T-cell (primary cell): ENCODE measurements at regions not wholly inside any gene's neighbourhood (a gene's known extent, or its start where the extent isn't known, plus 50 kb on each side); places are given as distances from the start of the nearest gene placed in this dataset.

Experiments
- ATAC-seq, 4 experiments: fragments of 200-7000 bp in 3 of 4; fragments of 150-1000 bp in 1 of 4; cut with Tn5 transposase; replicated peaks in 1 of 4; 1 replicate in 3 of 4; 2 replicates in 1 of 4; pipeline ENCODE4 v1.10.0; 2021; ENCODE audit warnings: moderate library complexity in 3 of 4, mild to moderate bottlenecking in 2 of 4, moderate number of reproducible peaks in 1 of 4
- CTCF ChIA-PET, 2 donors: fragments of 300-600 bp; sonication (Branson Sonifier 250); formaldehyde crosslinking; loops; one replicate each; lab custom pipeline; 2022; ENCODE audit warnings: antibody characterized with exemption in 2 of 2; lab: Charles Lee
- POLR2A ChIA-PET, 2 donors: fragments of 300-600 bp; sonication (Branson Sonifier 250); formaldehyde crosslinking; loops; one replicate each; lab custom pipeline; 2022; ENCODE audit warnings: antibody characterized with exemption in 2 of 2; lab: Charles Lee
- DNase-seq, 35 experiments: peaks; one replicate each; pipeline versions ENCODE4 v3.0.0 to v3.0.0-alpha.2; 2013 to 2023
- H3K27ac ChIP-seq: one replicate; pipeline ENCODE4 v1.5.1; 2013; ENCODE audit warnings: low read length
- H3K27me3 ChIP-seq, 2 experiments: replicated peaks in 1 of 2; 1 replicate in 1 of 2; 2 replicates in 1 of 2; pipeline versions ENCODE4 v1.6.1 to v1.7.0; 2013; ENCODE audit warnings: low read length in 1 of 2, mixed read lengths in 1 of 2; ENCODE audit not compliant: control insufficient read depth in 2 of 2, insufficient read depth in 2 of 2; ENCODE audit errors: extremely low read depth in 1 of 2
- H3K36me3 ChIP-seq, 2 donors: 1 replicate in 1 of 2; 2 replicates in 1 of 2; pipeline versions ENCODE4 v1.6.1 to v1.7.0; 2013; ENCODE audit warnings: low read length in 1 of 2; ENCODE audit not compliant: control insufficient read depth in 2 of 2, insufficient read depth in 1 of 2; ENCODE audit errors: extremely low read depth in 1 of 2
- H3K4me1 ChIP-seq, 2 experiments: 1 replicate in 1 of 2; 2 replicates in 1 of 2; pipeline versions ENCODE4 v1.6.1 to v1.7.0; 2013; ENCODE audit warnings: low read length in 2 of 2, mixed read lengths in 1 of 2; ENCODE audit not compliant: insufficient read depth in 2 of 2, control insufficient read depth in 1 of 2; ENCODE audit errors: extremely low read depth in 1 of 2
- H3K4me3 ChIP-seq, 2 donors: 1 replicate in 1 of 2; 2 replicates in 1 of 2; pipeline versions ENCODE4 v1.5.1 to v1.7.0; 2013; ENCODE audit warnings: mild to moderate bottlenecking in 2 of 2, low read length in 1 of 2, moderate library complexity in 1 of 2; ENCODE audit not compliant: control insufficient read depth in 1 of 2; ENCODE audit errors: extremely low read depth in 1 of 2
- H3K9me3 ChIP-seq: 2 replicates; pipeline ENCODE4 v1.7.0; 2013
- H3K27ac Mint-ChIP-seq, 2 donors: one replicate each; pipeline ENCODE4 v1.8.0; 2020 to 2021; ENCODE audit warnings: mild to moderate bottlenecking in 2 of 2, mixed read lengths in 2 of 2
- H3K27me3 Mint-ChIP-seq, 2 donors: one replicate each; pipeline ENCODE4 v1.8.0; 2021 to 2022; ENCODE audit warnings: mixed read lengths in 2 of 2
- H3K36me3 Mint-ChIP-seq: one replicate; pipeline ENCODE4 v1.8.0; 2021; ENCODE audit warnings: mixed read lengths
- H3K4me1 Mint-ChIP-seq, 3 donors: one replicate each; pipeline ENCODE4 v1.8.0; 2020 to 2022; ENCODE audit warnings: mixed read lengths in 3 of 3, mild to moderate bottlenecking in 1 of 3
- H3K4me3 Mint-ChIP-seq, 3 donors: one replicate each; pipeline ENCODE4 v1.8.0; 2020 to 2022; ENCODE audit warnings: mild to moderate bottlenecking in 3 of 3, mixed read lengths in 3 of 3, moderate library complexity in 3 of 3
- H3K9me3 Mint-ChIP-seq, 3 donors: one replicate each; pipeline ENCODE4 v1.8.0; 2020 to 2022; ENCODE audit warnings: mixed read lengths in 3 of 3
- WGBS: methylation state at CpG from one replicate; pipeline ENCODE4 v1.1.5; 2013; ENCODE audit warnings: missing lambda C conversion rate; ENCODE audit not compliant: insufficient coverage; 5-methylcytosine and 5-hydroxymethylcytosine counted together

DNA sequence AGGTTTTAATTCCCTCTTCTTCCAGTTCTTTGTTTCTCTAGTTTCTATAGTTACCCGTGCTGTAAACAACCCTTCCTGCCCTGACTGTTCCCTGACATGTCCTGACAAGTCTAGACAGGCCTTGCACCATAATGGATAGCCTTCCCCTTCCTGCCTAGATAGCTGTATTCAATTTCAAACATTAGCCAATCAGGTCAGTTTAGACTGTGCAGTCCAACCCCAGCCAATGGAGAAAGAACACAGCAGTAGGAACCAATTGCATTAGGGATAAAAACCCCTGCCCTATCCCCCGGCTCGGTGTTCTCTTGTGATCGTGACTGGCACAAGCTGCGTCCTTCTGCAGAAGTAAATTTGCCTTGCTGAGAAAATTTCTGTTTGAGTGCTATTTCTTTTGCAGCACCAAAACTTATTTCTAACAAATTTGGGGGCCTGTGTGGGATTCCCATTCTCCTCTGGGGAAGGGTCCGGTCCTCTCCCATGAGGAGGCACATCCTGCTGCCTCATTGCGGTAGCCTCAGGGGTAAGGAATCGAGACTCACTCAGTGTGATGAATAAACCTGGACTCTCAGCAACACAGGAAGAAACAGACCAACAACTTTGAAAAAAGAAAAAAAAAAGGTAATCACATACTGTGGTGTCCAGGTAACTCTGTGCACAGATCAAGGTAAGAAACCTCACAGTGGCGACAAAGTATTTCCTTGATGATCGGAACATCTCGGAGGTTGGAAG, 248.7 kb upstream of the ECI2 start:
- H3K36me3 Mint-ChIP-seq = no peaks in the 10 kb centered on the region
- ATAC-seq (no peak), DNase-seq (no peak)
- ChIA-PET POLR2A (no interaction called here), CTCF (no interaction called here)
- Histone ChIP-seq H3K9me3 (no peaks in the 10 kb centered on the region), H3K27me3 (peaks cover 0 to 3% of the 10 kb centered on the region in 2 experiments), H3K4me1 (no peaks in the 10 kb centered on the region), H3K4me3 (no peak overlapping the region), H3K27ac (no peak overlapping the region), H3K36me3 (no peaks in the 10 kb centered on the region)
- peaks cover 15 to 38% (median 29%) of the 10 kb centered on the region in 3 donors for H3K9me3 Mint-ChIP-seq
- H3K4me3 Mint-ChIP-seq = no peak overlapping the region
- 98% methylated on average over 3 of the region's 11 CpGs for WGBS
- H3K27ac Mint-ChIP-seq = no peak overlapping the region
- no peaks in the 10 kb centered on the region for H3K4me1 Mint-ChIP-seq
- peaks cover 3 to 27% of the 10 kb centered on the region in 2 donors for H3K27me3 Mint-ChIP-seq

DNA sequence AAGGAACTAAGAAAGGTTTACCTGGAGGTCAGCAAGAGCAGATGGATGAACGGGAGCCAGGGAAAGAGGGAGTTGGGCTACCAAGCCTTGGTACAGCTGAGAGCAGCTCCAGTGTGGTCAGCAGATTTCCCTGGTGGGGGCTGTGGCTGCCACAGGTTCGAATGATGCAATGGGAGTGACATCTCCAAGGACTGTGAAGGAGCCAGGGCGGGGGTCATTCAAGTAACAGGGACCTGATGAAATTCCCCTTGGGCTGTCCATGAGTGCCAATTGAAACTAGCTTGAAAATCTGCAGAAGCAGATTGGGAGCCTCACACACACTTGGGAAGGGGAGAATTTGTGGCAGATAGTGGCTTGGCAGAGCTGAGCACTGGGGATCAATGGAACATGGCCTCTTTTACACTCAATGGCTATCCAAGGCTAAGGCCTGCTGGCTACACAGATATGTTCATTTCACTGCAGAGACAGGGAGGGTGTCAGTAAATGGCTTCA, 247.0 kb upstream of the ECI2 start:
- Histone ChIP-seq H3K4me1 (no peaks in the 10 kb centered on the region), H3K36me3 (no peaks in the 10 kb centered on the region), H3K4me3 (no peak overlapping the region), H3K9me3 (no peaks in the 10 kb centered on the region), H3K27ac (no peak overlapping the region), H3K27me3 (peaks cover 0 to 3% of the 10 kb centered on the region in 2 experiments)
- Mint-ChIP-seq H3K36me3 (no peaks in the 10 kb centered on the region), H3K4me3 (no peak overlapping the region), H3K9me3 (peaks cover 15 to 38% (median 29%) of the 10 kb centered on the region in 3 donors), H3K27me3 (peaks cover 3 to 29% of the 10 kb centered on the region in 2 donors), H3K4me1 (no peaks in the 10 kb centered on the region), H3K27ac (no peak overlapping the region)
- ATAC-seq = no peak
- DNase-seq = no peak
- 47% methylated on average over 3 of the region's 3 CpGs for WGBS
- ChIA-PET POLR2A (no interaction called here), CTCF (no interaction called here)

- Mint-ChIP-seq H3K27ac (no peak overlapping the region), H3K4me3 (no peak overlapping the region)
- WGBS = 73% methylated on average over 4 of the region's 4 CpGs
Observed at GRCh38 chr6:4381381-4381780, 246.0 kb upstream of the ECI2 start.

GRCh38 chr6:4380881-4381281, 245.5 kb upstream of the ECI2 start:
- peaks cover 3 to 24% of the 10 kb centered on the region in 2 donors for H3K27me3 Mint-ChIP-seq
- 38% methylated on average over 4 of the region's 7 CpGs for WGBS
- ChIA-PET CTCF (no interaction called here), POLR2A (no interaction called here)
- no peak overlapping the region for H3K4me3 ChIP-seq
- H3K4me1 ChIP-seq = no peaks in the 10 kb centered on the region
- no peak for ATAC-seq
- no peak for DNase-seq
- no peak overlapping the region for H3K27ac ChIP-seq
- H3K9me3 ChIP-seq = no peaks in the 10 kb centered on the region
- no peaks in the 10 kb centered on the region for H3K4me1 Mint-ChIP-seq
- H3K4me3 Mint-ChIP-seq = no peak overlapping the region
- no peaks in the 10 kb centered on the region for H3K36me3 ChIP-seq
- H3K27me3 ChIP-seq = peaks cover 0 to 7% of the 10 kb centered on the region in 2 experiments
- H3K9me3 Mint-ChIP-seq = peaks cover 15 to 35% (median 29%) of the 10 kb centered on the region in 3 donors
- H3K36me3 Mint-ChIP-seq = no peaks in the 10 kb centered on the region
- H3K27ac Mint-ChIP-seq = no peak overlapping the region

More at GRCh38 chr6:4381381-4381780, 246.0 kb upstream of the ECI2 start:
- H3K36me3 ChIP-seq = no peaks in the 10 kb centered on the region
- POLR2A ChIA-PET = no interaction called here
- no peak for ATAC-seq
- no peak for DNase-seq
- Mint-ChIP-seq H3K9me3 (peaks cover 15 to 38% (median 29%) of the 10 kb centered on the region in 3 donors), H3K36me3 (no peaks in the 10 kb centered on the region), H3K27me3 (peaks cover 3 to 27% of the 10 kb centered on the region in 2 donors), H3K4me1 (no peaks in the 10 kb centered on the region)
- H3K27ac ChIP-seq = no peak overlapping the region
- H3K27me3 ChIP-seq = peaks cover 0 to 7% of the 10 kb centered on the region in 2 experiments
- CTCF ChIA-PET = no interaction called here
- H3K9me3 ChIP-seq = no peaks in the 10 kb centered on the region
- H3K4me3 ChIP-seq = no peak overlapping the region
- no peaks in the 10 kb centered on the region for H3K4me1 ChIP-seq

DNA sequence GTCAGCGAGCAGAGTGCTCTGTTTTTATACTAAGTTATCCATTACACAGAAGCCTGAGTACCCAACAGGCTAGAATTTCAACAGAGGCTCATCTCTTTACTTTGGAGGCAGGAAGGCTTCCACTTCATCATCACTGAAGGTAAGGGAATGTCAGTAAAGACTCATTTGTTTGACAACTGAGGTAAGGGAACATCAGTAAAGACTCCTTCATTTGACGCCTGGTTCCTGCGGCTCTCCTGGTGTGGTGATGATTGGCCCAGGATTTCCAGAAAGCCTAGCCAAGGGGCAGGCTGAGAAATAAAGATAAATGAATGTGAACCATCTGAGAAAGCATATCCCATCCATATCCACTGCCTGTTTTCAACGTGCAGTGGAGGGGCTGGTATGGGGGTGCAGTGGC, 244.6 kb upstream of the ECI2 start:
- H3K4me1 ChIP-seq = no peaks in the 10 kb centered on the region
- ChIA-PET POLR2A (no interaction called here), CTCF (no interaction called here)
- Mint-ChIP-seq H3K4me3 (no peak overlapping the region), H3K27ac (no peak overlapping the region), H3K27me3 (peaks cover 3 to 24% of the 10 kb centered on the region in 2 donors), H3K36me3 (no peaks in the 10 kb centered on the region), H3K9me3 (peaks cover 15 to 29% (median 28%) of the 10 kb centered on the region in 3 donors), H3K4me1 (no peaks in the 10 kb centered on the region)
- H3K27ac ChIP-seq = no peak overlapping the region
- ATAC-seq (no peak), DNase-seq (no peak)
- 100% methylated on average over 2 of the region's 4 CpGs for WGBS
- no peaks in the 10 kb centered on the region for H3K36me3 ChIP-seq
- peaks cover 0 to 7% of the 10 kb centered on the region in 2 experiments for H3K27me3 ChIP-seq
- H3K4me3 ChIP-seq = no peak overlapping the region
- no peaks in the 10 kb centered on the region for H3K9me3 ChIP-seq

GRCh38 chr6:4378319-4378996, 243.1 kb upstream of the ECI2 start:
- no peaks in the 10 kb centered on the region for H3K4me1 ChIP-seq
- DNase-seq = no peak
- H3K27ac ChIP-seq = no peak overlapping the region
- peaks cover 0 to 8% of the 10 kb centered on the region in 2 experiments for H3K27me3 ChIP-seq
- peaks cover 4 to 28% of the 10 kb centered on the region in 2 donors for H3K27me3 Mint-ChIP-seq
- no peaks in the 10 kb centered on the region for H3K9me3 ChIP-seq
- H3K36me3 ChIP-seq = no peaks in the 10 kb centered on the region
- peaks cover 7 to 22% (median 17%) of the 10 kb centered on the region in 3 donors for H3K9me3 Mint-ChIP-seq
- ChIA-PET CTCF (no interaction called here), POLR2A (no interaction called here)
- ATAC-seq = no peak
- no peak overlapping the region for H3K27ac Mint-ChIP-seq
- no peak overlapping the region for H3K4me3 ChIP-seq
- H3K4me1 Mint-ChIP-seq = no peaks in the 10 kb centered on the region
- 78% methylated on average over 8 of the region's 12 CpGs for WGBS
- no peaks in the 10 kb centered on the region for H3K36me3 Mint-ChIP-seq
- no peak overlapping the region for H3K4me3 Mint-ChIP-seq
